Stimulated activated CD8-positive, alpha-beta memory T cell treated with anti-CD3 and anti-CD28 coated beads, Interleukin-12 subunit alpha, Interleukin-12 subunit beta, amount 100 ng/mL, for 1 hour (primary cell): ENCODE measurements at regions not wholly inside any gene's neighbourhood (a gene's known extent, or its start where the extent isn't known, plus 50 kb on each side); places are given as distances from the start of the nearest gene placed in this dataset.
"Not testable (repeated sequence)": the region's sequence is repeated elsewhere in the genome, so short reads cannot be mapped to it uniquely, and the experiment has no call there.

ENCODE experiments used
- DNase-seq: peaks from one replicate; pipeline ENCODE4 v3.0.0-alpha.2; 2020; ENCODE audit warnings: low read depth

DNA sequence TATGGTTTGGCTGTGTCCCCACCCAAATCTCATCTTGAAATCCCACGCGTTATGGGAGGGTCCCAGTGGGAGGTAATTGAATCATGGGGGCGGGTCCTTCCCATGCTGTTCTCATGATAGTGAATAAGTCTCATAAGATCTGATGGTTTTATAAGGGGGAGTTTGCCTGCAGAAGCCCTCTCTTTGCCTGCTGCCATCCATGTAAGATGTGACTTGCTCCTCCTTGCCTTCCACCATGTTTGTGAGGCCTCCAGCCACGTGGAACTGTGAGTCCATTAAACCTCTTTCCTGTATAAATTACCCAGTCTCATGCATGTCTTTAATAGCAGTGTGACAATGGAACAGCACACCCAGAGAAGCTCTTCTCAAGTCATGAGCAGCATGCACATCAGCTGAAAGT lies 119.1 kb upstream of the CARD11 start:
- DNase-seq = not testable (repeated sequence)

DNA sequence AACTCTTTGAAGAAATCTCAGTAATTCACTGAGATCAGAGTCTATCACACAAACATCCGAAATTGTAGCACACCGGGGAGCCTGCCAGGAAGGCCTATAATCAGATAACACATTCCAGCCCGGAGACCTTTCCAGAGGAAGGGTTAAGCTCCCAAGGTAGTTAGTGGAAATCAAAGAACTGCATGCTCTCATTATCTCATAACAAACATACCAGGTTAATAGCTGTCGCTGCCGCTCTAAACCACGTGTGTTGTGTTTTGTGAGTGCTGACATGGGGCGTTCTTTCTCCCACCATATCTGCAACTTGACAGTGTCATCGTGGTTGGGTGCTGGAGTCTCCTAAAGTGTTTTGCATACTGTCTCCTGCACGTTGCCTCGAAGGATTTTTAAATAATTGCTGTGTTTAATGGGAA lies 120.7 kb upstream of the CARD11 start:
- no peak for DNase-seq

DNA sequence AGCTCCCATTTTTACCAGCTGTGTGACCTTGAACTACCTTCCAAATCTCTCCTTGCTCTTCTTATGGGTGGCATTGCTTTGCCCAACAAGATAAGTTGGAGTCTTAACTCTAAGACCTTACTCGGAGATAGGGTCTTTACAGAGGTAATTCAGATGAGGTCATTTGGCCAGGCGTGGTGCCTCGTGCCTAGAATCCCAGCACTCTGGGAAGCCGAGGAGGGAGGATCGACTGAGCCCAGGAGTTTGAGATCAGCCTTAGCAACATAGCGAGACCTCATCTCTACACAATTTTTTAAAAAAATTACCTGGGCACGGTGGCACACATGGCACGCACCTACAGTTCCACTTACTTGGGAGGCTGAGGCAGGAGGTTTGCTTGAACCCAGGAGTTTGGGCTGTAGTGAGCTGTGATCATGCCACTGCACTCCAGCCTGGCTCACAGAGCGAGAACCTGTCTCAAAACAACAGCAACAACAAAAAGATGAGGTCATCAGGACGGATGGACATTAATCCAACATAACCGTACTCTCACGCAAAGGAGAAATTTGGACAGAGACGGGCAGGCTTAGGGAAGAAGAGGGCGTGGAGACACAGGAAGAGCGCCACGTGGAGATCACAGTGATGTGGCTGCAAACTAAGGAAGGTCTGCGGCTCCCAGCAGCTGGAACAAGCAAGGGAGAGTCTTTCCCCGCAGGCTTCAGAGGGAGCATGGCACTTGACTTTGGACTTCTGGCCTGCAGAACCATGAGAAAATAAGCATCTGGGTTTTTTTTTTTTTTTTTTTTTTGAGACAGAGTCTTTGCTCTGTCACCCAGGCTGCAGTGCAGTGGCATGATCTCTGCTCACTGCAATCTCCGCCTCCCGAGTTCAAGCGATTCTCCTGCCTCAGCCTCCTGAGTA lies 122.3 kb upstream of the CARD11 start:
- DNase-seq = no peak

DNA sequence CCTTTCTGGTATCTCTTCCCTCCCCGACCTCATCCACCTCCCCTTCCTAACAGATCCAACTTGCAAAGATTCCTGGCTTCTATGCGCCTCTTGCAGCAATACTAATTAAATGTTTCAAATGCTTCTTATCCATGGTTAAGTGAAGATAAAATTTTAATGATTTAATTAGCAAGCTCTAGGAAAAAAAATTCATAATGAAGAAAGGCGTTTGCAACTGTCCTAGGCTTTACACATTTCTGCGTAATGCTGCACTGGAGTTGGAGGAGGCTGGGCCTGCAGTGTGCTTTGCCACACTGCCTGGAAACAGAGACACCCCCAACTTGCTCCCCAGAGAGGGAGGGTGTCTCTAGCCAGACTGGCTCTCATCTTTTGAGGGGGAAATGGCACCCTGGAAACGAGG lies 123.9 kb upstream of the CARD11 start:
- DNase-seq = no peak

DNA sequence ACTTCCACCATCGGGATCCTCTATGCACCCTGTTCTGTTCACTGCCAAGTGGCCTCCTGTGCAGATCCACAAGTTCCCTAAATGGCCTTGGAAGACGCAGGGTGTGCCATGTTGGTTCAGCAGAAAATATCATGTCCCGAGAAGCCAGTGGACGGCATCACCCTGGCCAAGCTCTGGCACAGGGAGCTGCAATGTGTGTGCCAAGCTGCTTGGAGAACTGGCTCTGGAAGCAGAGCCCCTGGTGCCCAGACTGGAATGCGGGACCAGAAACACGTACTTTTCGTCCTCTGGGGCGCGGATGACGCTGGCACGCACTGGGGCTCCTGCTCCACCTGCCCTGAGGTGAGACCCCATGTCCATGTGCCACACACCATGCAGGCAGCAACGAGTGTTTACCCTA lies 124.7 kb upstream of the CARD11 start:
- DNase-seq = no peak

DNA sequence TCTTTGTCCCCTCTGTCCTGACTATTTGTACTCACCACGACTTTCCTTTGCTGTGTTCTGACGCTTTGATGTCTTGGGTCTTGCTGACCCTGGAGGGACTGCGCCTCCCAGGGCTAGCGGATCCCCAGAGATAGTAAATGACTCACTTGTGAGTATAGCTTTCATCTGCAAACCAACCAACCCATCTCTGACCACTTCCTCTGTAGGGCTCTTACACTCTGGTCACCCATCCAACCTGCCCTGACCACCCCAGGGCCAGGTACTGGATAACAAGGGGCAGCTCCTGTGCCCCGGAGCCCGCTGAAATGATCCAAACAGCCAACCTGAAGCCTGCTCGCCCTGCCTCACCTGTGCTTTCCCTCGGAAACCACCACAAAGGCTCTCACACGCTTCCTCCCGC lies 125.2 kb upstream of the CARD11 start:
- DNase-seq = no peak

DNA sequence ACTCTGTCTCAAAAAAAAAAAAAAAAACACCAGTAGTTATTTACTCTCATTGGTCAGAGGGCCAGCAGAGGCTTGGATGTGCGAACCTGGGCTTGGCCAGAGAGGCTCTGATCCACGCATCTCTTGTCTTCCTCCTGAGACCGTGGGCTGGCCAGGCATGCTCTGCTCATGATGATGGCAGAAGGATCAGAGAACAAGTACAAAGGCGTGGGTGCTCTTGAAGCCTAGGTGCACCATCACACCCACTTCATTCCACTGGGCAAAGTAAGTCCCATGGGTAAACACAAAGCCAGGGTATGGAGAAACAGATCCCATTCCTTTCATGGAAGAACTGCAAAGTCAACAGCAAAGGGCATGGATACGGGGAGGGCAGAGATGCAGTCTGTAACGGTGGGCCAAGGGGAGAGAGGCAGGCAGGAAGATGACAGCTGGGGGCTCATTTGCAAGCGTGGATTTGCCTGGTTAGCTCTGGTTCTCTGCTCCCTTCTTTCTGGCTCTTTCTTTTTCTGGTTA lies 128.2 kb upstream of the SDK1 start:
- no peak for DNase-seq

DNA sequence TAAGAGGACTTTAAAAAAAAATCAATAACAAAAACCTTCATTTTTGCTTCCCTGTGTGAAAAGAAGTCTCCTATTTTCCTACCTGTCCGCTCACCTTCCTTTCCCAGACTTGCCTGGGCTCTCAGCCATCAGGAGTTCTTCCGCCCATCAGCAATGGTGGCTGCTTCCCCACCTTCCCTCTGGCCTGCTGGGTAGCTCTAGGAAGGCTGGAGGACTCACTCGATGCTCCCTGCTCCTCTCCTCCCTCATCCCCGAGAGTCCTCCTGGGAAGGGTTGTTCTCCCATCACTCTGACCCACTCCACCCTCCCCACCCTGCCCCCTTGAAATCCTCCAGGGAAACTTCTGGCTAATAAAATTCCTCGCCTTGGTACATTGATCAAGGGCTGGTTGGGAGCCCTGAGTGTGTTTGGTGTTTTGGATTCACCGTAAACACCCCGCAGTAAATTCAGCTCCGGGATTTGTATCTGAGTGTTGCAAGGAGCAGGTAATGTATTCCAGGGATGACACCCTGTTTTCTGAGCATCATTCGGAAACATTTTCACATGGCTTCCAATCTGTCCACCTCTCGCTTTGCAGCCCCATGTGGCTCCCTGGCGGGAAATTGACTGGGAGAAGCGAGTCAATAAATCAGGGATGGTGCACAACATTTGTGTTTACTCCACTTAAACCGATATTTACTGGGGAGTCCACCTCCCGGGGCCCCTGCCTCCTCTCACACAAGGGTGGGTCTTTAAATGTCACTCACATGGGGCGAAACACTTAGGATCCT lies 126.4 kb upstream of the SDK1 start:
- no peak for DNase-seq

DNA sequence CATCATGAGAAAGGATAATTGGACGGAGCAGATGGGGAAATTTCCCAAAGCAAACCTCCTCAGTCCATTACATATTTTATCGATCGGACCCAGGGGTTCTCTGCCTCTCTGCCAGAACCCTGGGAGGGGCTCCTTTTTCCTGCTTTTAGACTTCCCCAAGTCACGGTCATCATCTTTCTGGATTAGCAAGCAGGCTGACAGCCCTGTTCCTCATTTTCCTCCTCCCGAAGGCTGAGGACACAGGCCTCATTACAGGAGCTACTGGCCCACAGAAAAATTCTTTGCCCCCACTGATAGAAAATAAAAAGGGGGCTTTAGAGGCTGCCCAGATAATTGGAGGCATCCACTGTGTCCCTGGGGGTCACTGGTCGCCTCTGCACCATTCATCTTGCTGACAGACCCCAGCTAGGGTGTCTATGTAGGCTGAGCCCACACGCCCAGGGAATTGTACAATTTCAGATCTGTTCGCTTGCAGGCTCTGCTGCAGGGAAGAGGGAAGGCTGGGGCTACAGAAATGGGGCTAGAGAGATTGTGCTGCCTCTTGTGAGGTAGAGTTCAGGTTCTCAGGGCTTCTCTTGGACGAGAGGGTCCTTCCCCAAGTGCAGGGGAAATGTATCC lies 125.7 kb upstream of the SDK1 start:
- DNase-seq = no peak

DNA sequence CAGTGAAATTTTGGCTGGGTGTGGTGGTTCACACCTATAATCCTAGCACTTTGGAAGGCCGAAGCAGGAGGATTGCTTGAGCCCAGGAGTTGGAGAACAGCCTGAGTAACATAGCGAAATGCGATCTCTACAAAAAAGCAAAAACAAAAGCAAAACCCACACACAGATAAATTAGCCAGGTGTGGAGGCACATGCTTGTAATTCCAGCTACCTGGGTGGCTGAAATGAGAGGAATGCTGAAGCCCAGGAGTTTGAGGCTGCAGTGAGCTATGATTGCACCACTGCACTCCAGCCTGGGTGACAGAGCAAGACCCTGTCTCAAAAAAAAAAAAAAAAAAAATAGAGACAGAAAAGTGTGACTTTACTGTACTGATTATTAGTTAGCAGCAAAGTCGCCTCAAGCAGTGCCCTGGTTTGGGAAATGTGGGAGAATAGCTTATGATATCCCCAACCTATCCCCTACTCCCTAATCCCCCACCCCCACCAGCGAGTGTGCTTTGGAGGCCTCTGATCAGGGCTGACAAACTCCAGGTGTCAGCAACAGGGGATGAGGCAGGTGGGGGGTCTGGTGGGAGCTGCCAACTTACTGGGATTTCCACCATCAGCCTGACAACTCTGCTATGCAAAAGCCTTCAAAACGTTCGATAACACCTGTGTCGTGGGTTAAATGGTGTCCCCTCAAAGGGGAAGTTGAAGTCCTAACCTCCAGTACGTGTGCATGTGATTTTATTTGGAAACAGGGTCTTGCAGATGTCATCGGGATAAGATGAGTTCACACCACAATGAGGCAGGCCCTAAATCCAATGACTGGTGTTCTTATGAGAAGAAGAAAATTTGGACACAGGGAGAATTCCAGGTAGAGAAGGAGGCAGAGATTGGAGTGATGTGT lies 124.7 kb upstream of the SDK1 start:
- DNase-seq = no peak

DNA sequence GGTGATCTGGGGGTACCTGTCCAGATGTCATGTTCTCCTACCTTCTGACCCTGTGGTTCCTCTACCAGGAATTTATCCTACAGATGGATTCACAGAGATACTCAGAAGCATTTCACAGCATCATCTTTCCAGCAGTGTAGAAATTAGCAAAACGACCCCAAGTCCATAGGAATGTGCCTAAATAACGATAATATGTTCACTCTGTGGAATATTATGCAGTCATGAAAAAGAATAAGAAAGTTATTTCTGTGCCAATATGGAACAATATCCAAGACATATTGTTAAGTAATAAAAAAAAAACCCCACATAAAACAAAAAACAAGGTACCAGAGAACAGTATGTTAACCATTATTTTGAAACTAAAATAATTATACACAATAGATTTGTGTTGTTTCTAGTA lies 123.8 kb upstream of the SDK1 start:
- no peak for DNase-seq

DNA sequence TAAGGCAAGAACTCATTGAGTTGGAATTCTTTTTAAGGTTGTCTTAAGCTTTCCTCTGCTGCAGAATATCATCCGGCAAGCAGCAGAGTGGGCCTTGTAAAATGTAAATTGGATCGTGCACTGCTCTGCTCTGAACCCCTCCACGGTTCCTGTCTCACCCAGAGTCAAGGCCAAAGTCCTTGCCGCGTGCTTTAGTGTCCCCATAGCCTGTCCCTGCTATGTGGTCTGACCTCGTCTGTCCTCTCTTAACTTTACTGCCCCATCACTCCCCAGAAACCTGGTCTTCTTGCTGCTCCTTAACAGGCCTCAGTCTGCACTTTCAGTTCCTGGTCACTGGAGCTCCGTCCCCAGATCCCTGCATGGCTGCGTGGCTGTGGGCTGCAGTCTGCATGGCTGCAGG lies 121.6 kb upstream of the SDK1 start:
- no peak for DNase-seq

DNA sequence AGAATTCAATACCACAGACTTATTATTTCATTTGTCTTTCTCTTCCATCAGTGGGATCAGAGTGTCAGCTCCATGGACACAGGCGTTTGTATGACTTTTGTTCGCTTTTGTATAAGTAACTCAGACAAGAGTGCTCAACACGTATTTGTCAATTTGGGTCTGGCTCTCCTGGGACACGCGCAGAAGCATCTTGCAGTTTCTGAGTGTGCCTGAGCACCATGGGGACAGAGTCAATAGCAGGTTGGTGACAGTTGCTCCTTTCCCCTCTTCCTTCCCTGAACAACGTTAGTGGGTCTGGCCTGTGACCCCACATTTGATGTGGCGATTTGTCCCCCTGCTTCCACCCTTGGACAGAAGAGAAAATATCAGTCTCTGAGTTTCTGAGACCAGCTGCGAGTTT lies 120.4 kb upstream of the SDK1 start:
- DNase-seq = no peak

DNA sequence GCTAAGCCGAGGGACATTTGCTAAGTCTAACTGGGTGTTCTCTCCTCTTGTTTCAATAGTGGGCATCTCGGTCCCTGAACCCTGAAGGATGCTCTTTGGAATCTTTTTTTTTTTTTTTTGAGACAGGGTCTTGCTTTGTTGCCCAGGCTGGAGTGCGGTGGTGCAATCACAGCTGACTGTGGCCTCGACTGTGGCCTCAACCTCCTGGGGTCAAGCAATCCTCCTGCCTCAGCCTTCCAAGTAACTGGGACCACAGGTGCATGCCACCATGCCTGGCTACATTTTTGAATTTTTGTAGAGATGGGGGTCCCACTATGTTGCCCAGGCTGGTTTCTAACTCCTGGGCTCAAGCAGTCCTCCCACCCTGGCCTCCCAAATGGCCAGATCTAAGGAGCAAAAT lies 119.0 kb upstream of the SDK1 start:
- DNase-seq = not testable (repeated sequence)

DNA sequence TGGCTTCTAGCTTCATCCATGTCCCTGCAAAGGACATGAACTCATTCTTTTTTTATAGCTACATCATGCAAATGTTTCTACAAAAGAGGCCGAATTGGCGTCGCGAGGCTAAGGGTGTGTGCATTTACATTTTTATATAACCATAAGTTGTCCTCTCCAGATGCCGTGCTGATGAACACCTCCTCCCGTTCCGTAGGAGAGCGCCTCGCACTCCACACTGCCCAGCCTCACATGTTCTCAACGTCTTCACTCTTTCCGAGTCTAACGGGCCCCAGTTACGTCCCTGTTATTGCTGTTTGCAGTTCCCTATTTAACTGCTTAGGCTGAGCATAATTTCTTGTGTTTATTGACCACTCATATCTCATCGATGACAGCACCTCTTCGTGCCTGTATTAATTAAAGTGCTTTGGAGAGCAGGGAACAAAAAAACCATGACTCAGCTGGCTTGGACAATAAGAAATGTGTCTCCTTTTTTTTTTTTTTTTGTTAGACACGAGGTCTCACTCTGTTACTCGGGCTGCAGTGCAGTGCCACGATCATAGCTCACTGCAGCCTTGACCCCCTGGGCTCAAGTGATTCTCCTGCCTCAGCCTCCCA lies 113.5 kb upstream of the SDK1 start:
- no peak for DNase-seq

DNA sequence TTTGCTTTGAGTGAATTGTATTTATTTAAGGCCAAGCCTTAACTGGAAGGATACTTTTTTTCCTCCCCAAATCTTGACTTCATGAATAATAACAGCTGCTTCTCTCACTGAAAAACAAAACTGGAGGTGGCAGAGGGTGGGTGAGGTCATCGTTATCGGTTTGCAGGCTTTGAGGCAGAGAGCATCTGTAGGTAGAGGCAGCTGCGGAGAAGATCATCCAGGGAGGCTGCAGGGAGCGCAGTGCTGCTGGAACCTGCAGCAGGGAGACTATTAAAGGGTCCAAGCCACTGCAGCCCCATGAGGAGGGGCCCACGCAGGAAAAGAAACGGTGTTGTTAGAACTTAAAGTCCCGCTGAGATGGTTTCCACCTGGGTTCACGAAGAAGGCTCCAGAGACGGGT lies 112.1 kb upstream of the SDK1 start:
- DNase-seq = no peak

DNA sequence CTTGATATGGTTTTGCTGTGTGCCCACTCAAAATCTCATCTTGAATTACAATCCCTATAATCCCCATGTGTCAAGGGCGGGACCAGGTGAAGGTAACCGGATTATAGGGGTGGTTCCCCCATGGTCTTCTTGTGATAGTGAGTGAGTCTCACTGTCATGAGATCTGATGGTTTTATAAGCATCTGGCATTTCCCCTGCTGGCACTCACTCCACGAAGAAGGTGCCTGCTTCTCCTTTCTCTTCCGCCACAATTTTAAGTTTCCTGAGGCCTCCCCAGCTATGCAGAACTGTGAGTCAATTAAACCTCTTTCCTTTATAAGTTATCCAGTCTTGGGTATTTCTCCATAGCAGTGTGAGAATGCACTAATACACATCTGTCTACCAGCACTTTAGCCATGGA lies 109.5 kb upstream of the SDK1 start:
- DNase-seq = no peak

DNA sequence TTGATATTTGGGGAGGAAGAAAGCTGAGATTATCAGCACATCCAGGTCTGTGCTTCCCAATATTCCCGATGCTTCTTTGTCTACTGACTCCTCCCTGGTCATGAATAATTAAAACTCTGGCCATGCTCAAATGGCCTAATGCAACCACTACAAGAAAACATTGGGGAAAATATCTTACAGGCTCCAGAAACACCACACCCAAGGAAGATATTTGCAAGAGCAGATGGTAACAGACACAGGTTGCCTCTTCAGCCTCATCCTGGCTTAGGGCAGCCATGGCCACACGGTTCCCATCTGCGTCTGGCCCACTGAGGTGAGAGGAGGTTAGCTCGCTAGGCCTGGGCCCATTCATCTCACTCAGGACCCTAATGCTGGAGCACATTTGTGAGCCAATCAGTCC lies 108.4 kb upstream of the SDK1 start:
- DNase-seq = no peak

DNA sequence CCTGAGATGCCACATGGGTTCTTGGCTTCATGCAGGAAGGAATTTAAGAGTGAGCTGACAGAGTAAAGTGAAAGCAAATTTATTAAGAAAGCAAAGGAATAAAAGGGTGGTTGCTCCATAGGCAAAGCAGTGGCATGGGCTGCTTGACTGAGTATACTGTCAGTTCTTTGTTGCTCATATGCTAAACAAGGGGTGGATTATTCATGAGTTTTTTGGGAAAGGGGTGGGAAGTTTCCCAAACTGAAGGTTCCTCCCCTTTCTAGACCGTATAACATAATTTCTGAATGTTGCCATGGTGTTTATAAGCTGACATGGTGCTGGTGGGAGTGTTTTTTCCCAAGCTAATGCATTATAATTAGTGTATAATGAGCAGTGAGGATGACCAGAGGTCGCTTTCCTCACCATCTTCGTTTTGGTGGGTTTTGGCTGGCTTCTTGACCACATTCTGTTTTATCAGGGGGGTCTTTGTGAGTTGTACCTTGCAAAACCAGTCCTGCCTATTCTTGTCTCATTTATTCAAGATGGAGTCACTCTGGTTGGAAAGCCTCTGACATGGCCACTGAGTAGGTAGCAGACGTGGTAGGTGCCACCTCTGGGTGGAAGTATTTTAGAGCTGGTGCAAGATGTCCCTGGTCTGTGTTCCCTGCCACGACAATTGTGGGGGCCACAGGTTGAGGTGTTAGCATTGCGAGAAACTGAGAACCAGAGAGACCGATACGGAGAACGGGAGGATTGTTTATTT lies 107.5 kb upstream of the SDK1 start:
- DNase-seq = no peak

DNA sequence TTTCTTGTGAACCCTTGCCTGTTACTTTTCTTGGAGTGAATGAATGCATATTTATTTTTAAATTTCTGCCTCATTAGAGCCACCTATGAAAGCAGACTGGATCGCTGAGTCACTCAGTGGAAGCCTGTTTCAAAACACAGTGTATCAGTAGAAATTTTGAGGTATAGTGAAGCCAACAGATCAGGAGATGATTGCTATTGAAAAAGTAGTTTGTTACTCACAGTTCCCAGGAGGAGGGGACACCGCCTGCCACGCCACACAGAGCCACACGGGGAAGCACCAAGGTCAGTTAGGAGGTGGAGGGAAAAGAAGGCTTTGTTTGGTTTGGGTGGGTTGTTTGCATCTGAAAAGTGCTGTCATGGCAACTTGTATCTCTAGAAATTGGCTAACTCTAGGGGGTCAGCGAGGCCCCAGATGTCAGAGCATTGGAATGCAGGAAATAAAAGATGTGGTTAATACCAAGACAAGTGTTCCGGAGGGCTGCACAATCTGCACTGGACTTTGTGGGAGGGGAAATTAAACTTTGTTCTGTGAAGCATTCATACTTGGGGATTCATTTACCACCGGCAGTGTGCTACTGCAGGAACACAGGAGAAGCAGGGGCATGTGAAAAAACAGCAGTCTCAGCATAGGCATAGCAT lies 106.4 kb upstream of the SDK1 start:
- DNase-seq = no peak
